SK-N-SH treated with all-trans-retinoic acid at 6 μM for 48 hours (cell line): ENCODE measurements at regions not wholly inside any gene's neighbourhood (a gene's known extent, or its start where the extent isn't known, plus 50 kb on each side); places are given as distances from the start of the nearest gene placed in this dataset.

Experiments used
- ESRRG ChIP-seq: fragments of 250-450 bp; sonication (Bioruptor Pico); IDR thresholded peaks from 2 replicates; pipeline ENCODE4 v1.6.1; 2021; ENCODE audit warnings: mild to moderate bottlenecking
- GLIS3 ChIP-seq: fragments of 250-450 bp; sonication (Bioruptor Pico); IDR thresholded peaks from 2 replicates; pipeline ENCODE4 v1.5.0; 2020; ENCODE audit warnings: mild to moderate bottlenecking, moderate library complexity
- ISL1 ChIP-seq: fragments of 250-450 bp; sonication (Bioruptor Pico); IDR thresholded peaks from 2 replicates; pipeline ENCODE4 v2.1.2; 2022; ENCODE audit warnings: mild to moderate bottlenecking, moderate library complexity
- PATZ1 ChIP-seq: fragments of 250-450 bp; sonication (Bioruptor Pico); IDR thresholded peaks from 2 replicates; pipeline ENCODE4 v1.8.0; 2020; ENCODE audit warnings: mild to moderate bottlenecking, moderate library complexity, borderline replicate concordance
- TOX ChIP-seq: fragments of 250-450 bp; sonication (Bioruptor Pico); IDR thresholded peaks from 2 replicates; pipeline ENCODE4 v1.8.0; 2021; ENCODE audit warnings: mild to moderate bottlenecking, moderate library complexity, borderline replicate concordance
- ZFP3 ChIP-seq: fragments of 250-450 bp; sonication (Bioruptor Pico); IDR thresholded peaks from 2 replicates; pipeline ENCODE4 v1.5.0; 2020; ENCODE audit warnings: mild to moderate bottlenecking, moderate library complexity
- ZFP30 ChIP-seq: fragments of 450-650 bp; formaldehyde crosslinking; IDR thresholded peaks from 2 replicates; pipeline ENCODE4 v1.5.0; 2022; ENCODE audit warnings: mild to moderate bottlenecking, moderate library complexity
- ZNF565 ChIP-seq: fragments of 450-650 bp; formaldehyde crosslinking; conservative IDR thresholded peaks from 2 replicates; pipeline ENCODE4 v1.5.0; 2020; ENCODE audit warnings: low read depth, mild to moderate bottlenecking, moderate library complexity
- ZNF8 ChIP-seq: fragments of 450-650 bp; formaldehyde crosslinking; IDR thresholded peaks from 2 replicates; pipeline ENCODE4 v1.5.0; 2020; ENCODE audit warnings: mild to moderate bottlenecking, moderate library complexity
- TF ChIP-seq, protein P1 (sequence below): fragments of 250-450 bp; sonication (Bioruptor Pico); IDR thresholded peaks from 2 replicates; pipeline ENCODE4 v1.8.0; 2021; ENCODE audit warnings: low read depth, mild to moderate bottlenecking, moderate library complexity, borderline replicate concordance

- TF ChIP-seq ZFP3 (CRISPR knock-in tag) (no peak), PATZ1 (CRISPR knock-in tag) (no peak), ZNF8 (CRISPR knock-in tag) (no peak), ESRRG (CRISPR knock-in tag) (no peak), ZFP30 (CRISPR knock-in tag) (no peak), ISL1 (no peak), GLIS3 (CRISPR knock-in tag) (no peak), ZNF565 (no peak), TOX (CRISPR knock-in tag) (no peak)
- TF ChIP-seq, protein P1, sequence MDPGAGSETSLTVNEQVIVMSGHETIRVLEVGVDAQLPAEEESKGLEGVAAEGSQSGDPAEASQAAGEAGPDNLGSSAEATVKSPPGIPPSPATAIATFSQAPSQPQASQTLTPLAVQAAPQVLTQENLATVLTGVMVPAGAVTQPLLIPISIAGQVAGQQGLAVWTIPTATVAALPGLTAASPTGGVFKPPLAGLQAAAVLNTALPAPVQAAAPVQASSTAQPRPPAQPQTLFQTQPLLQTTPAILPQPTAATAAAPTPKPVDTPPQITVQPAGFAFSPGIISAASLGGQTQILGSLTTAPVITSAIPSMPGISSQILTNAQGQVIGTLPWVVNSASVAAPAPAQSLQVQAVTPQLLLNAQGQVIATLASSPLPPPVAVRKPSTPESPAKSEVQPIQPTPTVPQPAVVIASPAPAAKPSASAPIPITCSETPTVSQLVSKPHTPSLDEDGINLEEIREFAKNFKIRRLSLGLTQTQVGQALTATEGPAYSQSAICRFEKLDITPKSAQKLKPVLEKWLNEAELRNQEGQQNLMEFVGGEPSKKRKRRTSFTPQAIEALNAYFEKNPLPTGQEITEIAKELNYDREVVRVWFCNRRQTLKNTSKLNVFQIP (CRISPR knock-in tag) = no peak
These were observed 736.8 kb upstream of the NCAM2 start for GRCh38 chr21:20261364-20261763.
